HFF-Myc (cell line): ENCODE measurements at regions not wholly inside any gene's neighbourhood (a gene's known extent, or its start where the extent isn't known, plus 50 kb on each side); places are given as distances from the start of the nearest gene placed in this dataset.

ENCODE experiments used
- DNase-seq: peaks from one replicate; pipeline ENCODE4 v3.0.0-alpha.2; 2011; ENCODE audit warnings: low read depth; ENCODE audit errors: extremely low read depth
- H3K4me3 ChIP-seq: replicated peaks from 2 replicates; pipeline ENCODE4 v1.5.1; 2011; ENCODE audit warnings: low read depth, mild to moderate bottlenecking, control low read depth, low read length
- TF ChIP-seq, protein P1 (sequence below): IDR thresholded peaks from 2 replicates; pipeline ENCODE4 v1.5.1; 2012; ENCODE audit warnings: mild to moderate bottlenecking, low read depth, low read length, control low read depth; ENCODE audit errors: missing control alignments

DNA sequence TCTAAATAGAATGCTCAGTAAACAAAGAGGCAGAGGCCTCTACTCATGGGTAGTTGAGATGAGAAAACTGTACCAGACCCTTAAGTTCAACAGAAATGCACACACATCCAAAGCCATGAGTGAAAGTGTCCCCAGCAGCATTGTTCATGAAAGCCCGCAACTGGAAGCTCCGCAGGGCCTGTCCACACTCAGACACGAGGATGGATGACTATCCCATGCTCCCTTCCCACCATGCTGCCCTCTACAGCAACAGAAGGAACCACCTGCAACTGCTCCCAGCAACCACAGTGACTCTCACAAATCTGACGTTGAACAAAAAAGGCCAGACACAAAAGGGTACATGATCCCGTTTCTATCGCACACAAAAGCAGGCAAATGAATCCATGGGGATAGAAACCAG lies 76.9 kb upstream of the ANO1 start:
- TF ChIP-seq, protein P1, sequence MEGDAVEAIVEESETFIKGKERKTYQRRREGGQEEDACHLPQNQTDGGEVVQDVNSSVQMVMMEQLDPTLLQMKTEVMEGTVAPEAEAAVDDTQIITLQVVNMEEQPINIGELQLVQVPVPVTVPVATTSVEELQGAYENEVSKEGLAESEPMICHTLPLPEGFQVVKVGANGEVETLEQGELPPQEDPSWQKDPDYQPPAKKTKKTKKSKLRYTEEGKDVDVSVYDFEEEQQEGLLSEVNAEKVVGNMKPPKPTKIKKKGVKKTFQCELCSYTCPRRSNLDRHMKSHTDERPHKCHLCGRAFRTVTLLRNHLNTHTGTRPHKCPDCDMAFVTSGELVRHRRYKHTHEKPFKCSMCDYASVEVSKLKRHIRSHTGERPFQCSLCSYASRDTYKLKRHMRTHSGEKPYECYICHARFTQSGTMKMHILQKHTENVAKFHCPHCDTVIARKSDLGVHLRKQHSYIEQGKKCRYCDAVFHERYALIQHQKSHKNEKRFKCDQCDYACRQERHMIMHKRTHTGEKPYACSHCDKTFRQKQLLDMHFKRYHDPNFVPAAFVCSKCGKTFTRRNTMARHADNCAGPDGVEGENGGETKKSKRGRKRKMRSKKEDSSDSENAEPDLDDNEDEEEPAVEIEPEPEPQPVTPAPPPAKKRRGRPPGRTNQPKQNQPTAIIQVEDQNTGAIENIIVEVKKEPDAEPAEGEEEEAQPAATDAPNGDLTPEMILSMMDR = no peak
- no peak overlapping the region for H3K4me3 ChIP-seq
- DNase-seq = no peak

DNA sequence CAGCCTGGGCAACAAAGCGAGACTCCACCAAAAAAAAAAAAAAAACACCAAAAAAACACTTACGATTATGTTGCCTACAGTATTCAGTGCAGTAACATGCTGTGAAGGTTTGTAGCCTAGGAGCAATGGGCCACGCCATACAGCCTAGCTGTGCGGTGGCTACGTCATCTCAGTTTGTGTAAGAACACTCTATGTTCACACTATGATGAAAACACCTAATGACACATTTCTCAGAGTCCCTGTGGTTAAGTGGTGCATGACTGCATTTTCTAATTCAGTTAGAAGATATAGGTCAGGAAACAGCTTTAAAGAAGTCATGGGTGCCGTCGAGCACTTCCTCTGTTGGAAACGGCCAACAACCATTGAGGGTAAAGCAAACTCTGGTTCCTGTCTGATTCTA lies 75.7 kb upstream of the ANO1 start:
- no peak for DNase-seq

DNA sequence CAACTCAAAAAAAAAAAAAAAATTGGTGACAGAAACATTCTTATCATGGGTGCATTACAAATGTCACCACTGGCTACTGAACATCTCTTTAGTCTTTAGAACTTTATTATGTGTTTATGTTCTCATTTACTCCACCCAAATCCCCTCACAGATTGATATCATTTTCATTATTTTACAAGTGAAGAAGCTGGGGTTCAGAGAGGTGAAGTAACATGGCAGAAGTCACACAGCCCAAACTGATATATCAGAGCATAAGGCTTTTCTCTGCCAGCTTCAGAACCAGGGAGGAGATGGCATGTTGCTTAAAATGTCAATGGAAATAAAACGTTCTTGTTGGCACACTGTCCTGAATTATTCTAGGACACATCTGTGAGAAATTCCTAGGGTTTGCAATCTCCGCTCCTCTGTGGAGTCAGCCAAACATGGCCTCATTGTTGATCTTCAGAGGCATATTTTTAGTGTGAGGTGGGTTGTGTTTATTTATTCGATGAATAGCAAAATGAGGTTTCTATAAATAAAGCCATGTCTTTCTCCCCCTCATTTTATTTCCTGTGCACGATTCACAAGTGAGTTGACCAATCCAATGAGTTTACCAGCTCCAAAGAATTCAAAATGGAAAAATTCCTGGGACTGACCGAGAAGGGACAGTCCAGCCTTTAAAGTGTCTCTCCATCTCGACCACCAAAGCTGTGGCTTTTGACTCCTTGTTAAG lies 72.9 kb upstream of the ANO1 start:
- DNase-seq = no peak
- TF ChIP-seq, protein P1 = no peak
- no peak overlapping the region for H3K4me3 ChIP-seq

More for the DNA sequence above, 75.7 kb upstream of the ANO1 start:
- H3K4me3 ChIP-seq = no peak overlapping the region
- TF ChIP-seq, protein P1 = no peak

DNA sequence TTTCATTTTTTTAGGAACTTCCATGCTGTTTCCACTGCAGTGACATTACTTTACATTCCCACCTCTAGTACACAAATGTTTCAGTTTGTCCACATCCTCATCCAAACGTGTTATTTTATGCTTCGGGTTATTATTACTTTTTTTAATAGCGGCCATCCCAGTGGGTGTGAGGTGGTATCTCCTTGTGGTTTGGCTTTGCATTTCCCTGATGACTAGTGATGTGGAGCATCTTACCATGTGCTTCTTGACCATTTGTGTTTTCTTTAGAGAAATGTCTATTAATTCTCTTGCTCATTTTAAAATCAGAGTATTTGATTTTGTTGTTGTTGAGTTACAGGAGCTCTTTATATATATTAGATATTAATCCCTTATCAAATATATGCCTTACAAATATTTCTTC lies 70.3 kb upstream of the ANO1 start:
- TF ChIP-seq, protein P1 = no peak
- no peak overlapping the region for H3K4me3 ChIP-seq
- DNase-seq = no peak

DNA sequence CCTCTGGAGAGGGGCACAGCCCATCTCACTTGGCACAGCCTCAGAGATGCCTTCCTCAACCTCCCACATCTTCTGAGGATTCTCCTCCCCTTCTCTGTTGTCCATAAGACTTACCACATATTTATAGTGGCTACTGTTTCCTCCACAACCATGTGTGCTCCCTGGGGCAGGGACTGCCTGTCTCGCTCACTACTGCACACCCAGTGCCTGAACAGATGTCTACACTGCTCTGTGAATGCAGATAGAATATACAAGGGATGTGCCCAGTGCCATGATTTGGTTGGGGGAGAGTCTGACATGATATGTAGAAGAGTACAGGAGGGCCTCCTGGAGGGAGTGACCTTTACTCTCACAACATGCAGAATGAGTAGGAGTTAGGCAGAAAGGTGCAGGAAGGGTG lies 67.3 kb upstream of the ANO1 start:
- TF ChIP-seq, protein P1 = no peak
- H3K4me3 ChIP-seq = no peak overlapping the region
- no peak for DNase-seq

DNA sequence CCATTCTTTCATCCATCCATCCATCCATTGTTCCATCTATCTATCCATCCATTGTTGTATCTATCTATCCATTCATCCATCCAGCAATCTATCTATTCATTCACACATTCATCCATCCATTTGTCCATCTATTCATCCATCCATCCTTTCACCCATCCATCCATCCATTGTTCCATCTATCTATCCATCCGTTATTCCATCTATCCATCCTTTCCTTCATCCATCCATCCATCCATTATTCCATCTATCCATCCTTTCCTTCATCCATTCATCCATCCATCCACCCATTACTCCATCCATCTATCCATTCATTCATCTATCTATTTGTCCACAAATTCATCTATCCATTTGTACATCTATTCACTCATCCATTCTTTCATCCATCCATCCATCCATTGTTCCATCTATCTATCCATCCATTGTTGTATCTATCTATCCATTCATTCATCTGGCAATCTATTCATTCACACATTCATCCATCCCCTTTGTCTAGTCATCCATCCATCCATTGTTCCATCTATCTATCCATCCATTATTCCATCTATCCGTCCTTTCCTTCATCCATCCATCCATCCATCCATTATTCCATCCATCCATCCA lies 65.9 kb upstream of the ANO1 start:
- no peak for DNase-seq
- TF ChIP-seq, protein P1 = no peak
- H3K4me3 ChIP-seq = no peak overlapping the region

DNA sequence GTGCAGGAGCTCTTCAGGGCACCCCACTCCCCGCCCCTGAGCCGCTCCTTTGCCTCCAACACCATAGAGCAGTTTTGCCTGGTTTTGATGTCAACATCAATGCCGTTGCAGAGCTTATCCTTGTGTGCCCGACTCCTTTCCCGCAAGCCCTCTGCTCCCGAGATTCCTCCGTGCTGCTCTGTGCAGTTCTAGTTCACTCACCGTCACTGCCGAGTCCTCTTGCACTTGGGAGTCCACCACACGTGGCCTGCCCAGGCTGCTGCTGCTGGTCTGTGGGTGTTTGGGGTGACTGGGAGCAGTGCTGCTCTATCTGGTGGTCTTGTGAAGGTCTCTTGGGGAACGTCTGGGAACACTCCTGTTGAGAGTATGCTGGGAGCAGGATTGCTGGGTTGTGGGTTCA lies 63.8 kb upstream of the ANO1 start:
- no peak for DNase-seq
- TF ChIP-seq, protein P1 = no peak
- H3K4me3 ChIP-seq = no peak overlapping the region
